ENCODE measurements at regions not wholly inside any gene's neighbourhood (a gene's known extent, or its start where the extent isn't known, plus 50 kb on each side); places are given as distances from the start of the nearest gene placed in this dataset.

DNA sequence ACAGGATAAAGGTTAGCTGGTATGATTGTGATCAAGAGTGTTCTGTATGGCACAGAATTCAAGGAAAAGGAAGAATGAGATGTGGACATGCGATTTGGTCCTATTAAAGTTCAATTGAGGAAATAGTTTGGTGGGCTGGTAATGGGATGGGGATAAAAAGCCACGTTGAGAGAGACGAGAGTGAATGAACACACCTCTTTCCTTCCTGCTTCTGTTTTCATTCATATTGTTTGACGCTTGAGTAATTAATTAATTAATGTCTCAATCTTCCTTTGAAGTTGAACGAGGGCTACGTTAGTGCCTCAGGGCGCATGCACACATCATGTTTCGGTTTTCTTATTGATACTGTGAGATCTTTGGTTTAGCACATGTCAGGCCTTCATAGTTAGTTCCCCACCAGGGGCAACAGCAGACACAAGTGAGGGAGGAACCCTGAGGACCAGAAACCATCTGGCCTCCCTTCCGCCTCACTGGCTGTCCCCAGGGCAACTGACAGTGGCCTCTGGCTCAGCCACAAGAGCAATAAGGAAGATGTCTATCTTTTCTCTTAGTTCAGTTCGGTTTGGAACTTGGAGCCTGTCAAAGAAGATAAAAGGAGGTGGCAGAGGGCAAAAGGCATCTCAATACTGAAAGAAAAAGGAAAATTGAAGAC, 116.0 kb downstream of the LIPG start:
- ATAC-seq (no peak), DNase-seq (no peak)
- Histone ChIP-seq H3K27me3 (no peaks in the 10 kb centered on the region), H3K9me3 (no peaks in the 10 kb centered on the region), H3K4me3 (no peak overlapping the region), H3K27ac (no peak overlapping the region), H3K36me3 (no peaks in the 10 kb centered on the region), H3K4me1 (no peaks in the 10 kb centered on the region)
- no peak for TF ChIP-seq POLR2A (IDR thresholded peaks at IDR 0.05)
- TF ChIP-seq, protein P1, sequence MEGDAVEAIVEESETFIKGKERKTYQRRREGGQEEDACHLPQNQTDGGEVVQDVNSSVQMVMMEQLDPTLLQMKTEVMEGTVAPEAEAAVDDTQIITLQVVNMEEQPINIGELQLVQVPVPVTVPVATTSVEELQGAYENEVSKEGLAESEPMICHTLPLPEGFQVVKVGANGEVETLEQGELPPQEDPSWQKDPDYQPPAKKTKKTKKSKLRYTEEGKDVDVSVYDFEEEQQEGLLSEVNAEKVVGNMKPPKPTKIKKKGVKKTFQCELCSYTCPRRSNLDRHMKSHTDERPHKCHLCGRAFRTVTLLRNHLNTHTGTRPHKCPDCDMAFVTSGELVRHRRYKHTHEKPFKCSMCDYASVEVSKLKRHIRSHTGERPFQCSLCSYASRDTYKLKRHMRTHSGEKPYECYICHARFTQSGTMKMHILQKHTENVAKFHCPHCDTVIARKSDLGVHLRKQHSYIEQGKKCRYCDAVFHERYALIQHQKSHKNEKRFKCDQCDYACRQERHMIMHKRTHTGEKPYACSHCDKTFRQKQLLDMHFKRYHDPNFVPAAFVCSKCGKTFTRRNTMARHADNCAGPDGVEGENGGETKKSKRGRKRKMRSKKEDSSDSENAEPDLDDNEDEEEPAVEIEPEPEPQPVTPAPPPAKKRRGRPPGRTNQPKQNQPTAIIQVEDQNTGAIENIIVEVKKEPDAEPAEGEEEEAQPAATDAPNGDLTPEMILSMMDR (IDR thresholded peaks at IDR 0.05 in 4 of 5, conservative IDR thresholded peaks at IDR 0.05 in 1 of 5), result no peak
- in situ Hi-C loops (cut with MboI; ENCODE audit: low sequenced_read_pairs in 4 of 4) (no loop called here), intact Hi-C loops (cut with DNase I; ENCODE audit: low total_unique reads) (no loop called here)

DNA sequence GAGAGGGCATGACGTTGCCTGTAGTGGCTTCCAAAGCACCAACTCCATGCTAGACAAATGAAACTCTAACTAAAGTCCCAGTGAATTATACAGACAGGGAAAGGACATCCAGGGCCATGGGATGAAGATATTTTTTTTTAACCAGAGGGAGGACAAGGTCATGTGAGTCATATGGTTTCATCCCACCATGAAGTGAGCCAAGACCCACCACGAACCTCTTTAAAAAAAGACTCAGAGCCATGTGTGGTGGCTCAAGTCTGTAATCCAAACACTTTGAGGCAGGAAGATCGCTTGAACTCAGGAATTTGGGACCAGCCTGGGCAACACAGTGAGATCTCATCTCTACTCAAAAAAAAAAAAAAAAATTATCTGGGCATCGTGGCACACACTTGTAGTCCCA, 115.2 kb downstream of the LIPG start:
- no peak for TF ChIP-seq POLR2A (IDR thresholded peaks at IDR 0.05)
- TF ChIP-seq, protein P1 (IDR thresholded peaks at IDR 0.05 in 4 of 5, conservative IDR thresholded peaks at IDR 0.05 in 1 of 5), result no peak
- in situ Hi-C loops (cut with MboI; ENCODE audit: low sequenced_read_pairs in 4 of 4), result no loop called here

GRCh38 chr18:49673281-49673680, 111.4 kb downstream of the LIPG start:
- Histone ChIP-seq H3K27me3 (peaks cover 0 to 3% (median 0%) of the 10 kb centered on the region in 3 donors), H3K4me1 (no peaks in the 10 kb centered on the region), H3K36me3 (no peaks in the 10 kb centered on the region), H3K9me3 (no peaks in the 10 kb centered on the region), H3K4me3 (no peak overlapping the region), H3K27ac (no peak overlapping the region)
- DNase-seq, result no peak
- in situ Hi-C loops (cut with MboI; ENCODE audit: low sequenced_read_pairs in 4 of 4) (no loop called here), intact Hi-C loops (cut with DNase I; ENCODE audit: low total_unique reads) (no loop called here)
- TF ChIP-seq, protein P1 (IDR thresholded peaks at IDR 0.05 in 4 of 5, conservative IDR thresholded peaks at IDR 0.05 in 1 of 5), result no peak
- no peak for TF ChIP-seq POLR2A (IDR thresholded peaks at IDR 0.05)
- no peak for ATAC-seq

More for the DNA sequence above, 115.2 kb downstream of the LIPG start:
- Histone ChIP-seq H3K27ac (no peak overlapping the region), H3K4me1 (no peaks in the 10 kb centered on the region), H3K4me3 (no peak overlapping the region), H3K36me3 (no peaks in the 10 kb centered on the region), H3K9me3 (no peaks in the 10 kb centered on the region), H3K27me3 (no peaks in the 10 kb centered on the region)
- intact Hi-C loops (cut with DNase I; ENCODE audit: low total_unique reads), result no loop called here
- DNase-seq (no peak), ATAC-seq (no peak)

- no peak overlapping the region for H3K4me3 ChIP-seq
- H3K36me3 ChIP-seq, result no peaks in the 10 kb centered on the region
- ATAC-seq (no peak), DNase-seq (no peak)
- no peaks in the 10 kb centered on the region for H3K9me3 ChIP-seq
- H3K27me3 ChIP-seq, result peaks cover 0 to 3% (median 0%) of the 10 kb centered on the region in 3 donors
- in situ Hi-C loops (cut with MboI; ENCODE audit: low sequenced_read_pairs in 4 of 4) (no loop called here), intact Hi-C loops (cut with DNase I; ENCODE audit: low total_unique reads) (no loop called here)
- no peaks in the 10 kb centered on the region for H3K4me1 ChIP-seq
- H3K27ac ChIP-seq, result no peak overlapping the region
- TF ChIP-seq POLR2A (IDR thresholded peaks at IDR 0.05), result no peak
- TF ChIP-seq, protein P1 (IDR thresholded peaks at IDR 0.05 in 4 of 5, conservative IDR thresholded peaks at IDR 0.05 in 1 of 5), result no peak
Observed at GRCh38 chr18:49672853-49673252, 111.0 kb downstream of the LIPG start.

- no peaks in the 10 kb centered on the region for H3K9me3 ChIP-seq
- ATAC-seq (no peak), DNase-seq (no peak)
- H3K27me3 ChIP-seq, result peaks cover 0 to 3% (median 0%) of the 10 kb centered on the region in 3 donors
- in situ Hi-C loops (cut with MboI; ENCODE audit: low sequenced_read_pairs in 4 of 4) (no loop called here), intact Hi-C loops (cut with DNase I; ENCODE audit: low total_unique reads) (no loop called here)
- H3K4me1 ChIP-seq, result peaks cover 0 to 3% of the 10 kb centered on the region in 2 donors
- no peaks in the 10 kb centered on the region for H3K36me3 ChIP-seq
- TF ChIP-seq, protein P1 (IDR thresholded peaks at IDR 0.05 in 4 of 5, conservative IDR thresholded peaks at IDR 0.05 in 1 of 5), result no peak
- TF ChIP-seq POLR2A (IDR thresholded peaks at IDR 0.05), result no peak
- no peak overlapping the region for H3K27ac ChIP-seq
- no peak overlapping the region for H3K4me3 ChIP-seq
Observed at GRCh38 chr18:49669403-49669802, 107.5 kb downstream of the LIPG start.
